Pons (tissue), 1 donor: ENCODE measurements at regions not wholly inside any gene's neighbourhood (a gene's known extent, or its start where the extent isn't known, plus 50 kb on each side); places are given as distances from the start of the nearest gene placed in this dataset.

Experiments
- DNase-seq: peaks from one replicate; pipeline ENCODE4 v3.0.0-alpha.2; 2016; ENCODE audit warnings: low spot score

DNA sequence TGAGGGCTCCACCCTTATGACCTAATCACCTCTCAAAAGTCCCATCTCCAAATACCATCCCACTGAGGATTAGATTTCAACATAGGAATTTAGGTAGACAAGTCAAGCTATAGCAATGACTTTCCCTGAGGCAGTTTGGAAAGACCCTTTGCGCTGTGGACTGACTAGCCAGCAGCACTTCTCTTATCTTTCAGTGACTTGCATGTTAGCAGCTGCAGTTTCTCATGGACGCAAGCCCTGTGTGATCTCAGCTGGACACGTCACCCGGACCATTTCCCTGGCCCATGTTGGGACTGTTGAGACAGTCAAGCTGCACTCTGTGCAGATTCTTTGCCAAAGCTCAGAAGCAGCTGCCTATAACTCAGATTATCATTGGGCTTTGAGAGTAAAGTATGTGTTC lies 408.1 kb upstream of the USP24 start:
- no peak for DNase-seq

DNA sequence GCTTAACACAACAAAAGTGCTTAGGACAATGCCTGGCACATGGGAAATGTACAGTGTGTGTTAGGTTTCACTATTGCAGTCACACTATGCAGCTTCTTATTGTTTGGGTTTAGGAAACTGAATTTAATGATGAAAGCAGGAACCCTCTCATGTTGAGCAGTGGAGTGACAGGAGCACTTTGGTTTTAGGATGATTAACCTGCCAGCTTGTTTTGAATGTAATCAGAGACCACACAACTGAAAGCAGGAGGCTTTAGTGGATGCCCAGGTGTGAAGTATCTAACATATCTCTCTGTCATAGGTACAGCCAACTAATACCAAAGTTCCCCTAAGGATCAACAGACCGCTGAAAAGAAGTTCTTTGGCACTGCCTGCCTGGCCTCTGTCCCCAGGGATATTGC lies 406.9 kb upstream of the USP24 start:
- no peak for DNase-seq

DNA sequence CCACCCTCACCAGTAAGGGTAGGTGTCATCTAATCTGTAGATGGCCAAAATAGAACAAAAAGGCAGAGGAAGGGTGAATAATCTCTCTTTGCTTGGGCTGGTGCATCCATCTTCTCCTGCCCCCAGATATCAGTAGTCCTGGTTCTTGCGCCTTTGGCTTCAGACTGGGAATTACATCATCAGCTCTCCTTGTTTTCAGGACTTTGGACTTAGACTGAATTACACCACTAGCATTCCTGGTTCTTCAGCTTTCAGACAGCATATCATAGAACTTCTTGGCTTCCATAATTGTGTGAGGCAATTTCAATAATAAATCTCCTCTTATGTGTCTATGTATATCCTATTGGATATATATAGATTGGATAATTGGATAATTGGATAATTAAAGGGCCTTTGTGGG lies 403.0 kb upstream of the USP24 start:
- DNase-seq = no peak

DNA sequence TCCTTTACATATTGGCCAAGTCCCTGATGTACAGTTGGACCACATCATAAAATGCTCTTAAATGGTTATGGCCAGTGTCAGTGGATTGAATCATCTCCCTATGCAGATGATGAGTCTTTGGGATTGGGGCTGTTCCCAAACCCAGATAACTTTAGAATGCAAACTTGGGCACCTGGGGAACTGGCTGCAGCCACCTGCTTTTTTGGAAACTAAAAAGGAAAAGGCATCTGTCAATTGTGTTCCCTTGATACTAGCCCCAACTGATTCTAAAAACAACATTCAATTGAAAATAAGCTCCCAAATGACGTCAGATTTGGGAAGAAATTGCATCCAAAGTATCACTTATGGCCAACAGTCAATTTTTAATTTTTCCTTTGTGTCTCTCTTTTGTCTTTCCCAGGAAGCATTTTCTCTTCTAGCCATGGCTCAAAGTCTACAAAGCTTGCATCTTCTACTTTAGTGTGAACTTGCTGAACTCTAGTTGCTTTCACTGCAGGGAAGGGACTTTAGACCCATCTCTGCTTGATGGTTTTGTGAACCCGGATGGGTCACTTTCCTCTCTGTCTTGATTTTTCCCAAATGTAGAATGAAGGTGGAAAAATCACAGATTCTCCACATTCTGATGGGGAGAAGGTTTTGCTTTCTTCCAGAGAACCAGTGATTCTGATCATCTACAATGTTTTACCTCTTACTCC lies 402.3 kb upstream of the USP24 start:
- no peak for DNase-seq

DNA sequence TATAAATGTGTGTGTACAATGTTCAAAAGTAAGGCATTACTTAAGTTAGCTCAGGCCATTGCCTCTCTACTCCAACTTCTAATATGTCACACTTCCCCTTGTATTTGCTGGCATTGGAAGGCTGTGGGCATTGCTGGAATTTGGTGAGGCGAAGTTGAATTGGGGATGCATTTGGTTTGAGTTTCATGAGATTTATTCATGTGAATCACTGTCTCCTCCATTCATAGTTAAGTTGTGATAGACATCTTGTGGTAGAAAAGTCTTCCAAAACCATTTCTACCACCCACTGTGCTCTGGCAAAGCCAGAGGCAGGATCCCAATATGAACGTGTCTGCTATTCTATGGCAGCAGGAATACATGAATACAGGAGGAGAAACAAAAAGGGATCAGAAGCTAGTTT lies 397.8 kb upstream of the USP24 start:
- DNase-seq = no peak

DNA sequence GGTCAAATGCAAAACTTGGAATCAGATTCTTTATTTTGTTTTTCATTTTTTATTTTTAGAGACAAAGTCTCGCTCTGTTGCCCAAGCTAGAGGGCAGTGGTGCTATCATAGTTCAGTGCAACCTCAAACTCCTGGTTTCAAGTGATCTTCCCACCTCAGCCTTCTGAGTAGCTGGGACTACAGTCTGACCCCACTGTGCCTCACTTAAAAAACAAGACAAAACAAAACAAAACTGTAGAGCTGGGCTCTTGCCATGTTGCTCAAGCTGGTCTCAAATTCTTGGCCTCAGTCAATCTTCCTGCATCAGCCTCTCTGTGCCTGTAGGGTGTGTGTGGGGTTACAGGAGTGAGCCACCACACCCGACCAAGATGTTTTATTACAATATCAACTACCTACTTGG lies 396.0 kb upstream of the USP24 start:
- no peak for DNase-seq

DNA sequence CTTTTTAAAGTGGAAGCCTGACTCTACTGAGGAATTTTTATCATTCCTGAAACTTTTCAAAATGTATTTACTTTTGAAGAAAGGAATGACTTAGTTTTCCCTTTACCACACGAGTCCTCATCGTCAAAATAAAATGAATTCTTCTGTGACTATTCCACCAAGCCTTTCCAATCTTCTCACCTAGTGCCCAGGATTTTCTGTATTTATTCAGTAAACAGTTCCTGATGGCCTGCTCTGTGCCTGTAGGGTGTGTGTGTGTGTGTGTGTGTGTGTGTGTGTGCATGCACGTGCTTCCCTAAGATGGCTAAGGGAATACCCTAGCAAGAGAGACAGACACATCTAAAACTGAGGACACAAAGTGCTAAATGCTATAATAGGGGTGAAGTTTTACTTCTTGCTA lies 395.0 kb upstream of the USP24 start:
- no peak for DNase-seq

DNA sequence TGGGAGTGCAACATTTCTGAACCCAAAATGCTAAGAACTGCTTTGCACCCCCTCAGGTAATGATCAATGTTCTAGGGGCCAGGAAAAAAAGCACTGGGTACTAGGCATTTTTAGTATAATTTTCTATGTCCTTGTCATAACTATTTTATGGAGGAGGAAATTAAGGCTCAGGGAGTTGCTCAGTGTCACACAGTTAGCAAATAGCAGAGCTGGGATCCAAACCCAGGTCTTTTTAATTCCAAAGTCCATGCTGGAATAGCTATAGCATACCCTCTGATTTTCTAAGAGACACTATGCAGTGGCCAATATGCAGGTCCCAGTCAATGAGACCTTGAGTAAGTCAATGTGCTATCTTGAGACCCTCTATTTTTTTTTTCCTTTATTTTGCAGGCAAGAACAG lies 394.5 kb upstream of the USP24 start:
- DNase-seq = no peak

DNA sequence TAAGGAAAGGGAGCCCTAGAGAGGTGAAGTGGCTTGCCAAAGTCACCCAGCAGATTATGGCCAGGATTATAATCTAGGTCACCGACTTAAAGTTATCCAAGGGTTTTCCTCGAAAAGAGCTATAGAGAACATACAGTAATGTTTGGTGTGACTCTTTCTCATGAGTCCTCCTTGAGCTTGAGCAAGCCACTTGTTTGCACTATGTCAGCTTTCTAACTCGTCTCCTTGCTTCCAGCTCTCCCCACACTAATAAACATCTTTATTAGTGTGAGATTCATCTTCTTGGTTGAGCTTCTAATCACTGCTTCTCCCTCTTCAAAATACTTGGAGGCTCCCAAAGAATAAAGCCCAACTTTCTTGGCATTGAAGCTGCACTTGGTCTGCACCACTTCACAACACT lies 390.0 kb upstream of the USP24 start:
- no peak for DNase-seq

DNA sequence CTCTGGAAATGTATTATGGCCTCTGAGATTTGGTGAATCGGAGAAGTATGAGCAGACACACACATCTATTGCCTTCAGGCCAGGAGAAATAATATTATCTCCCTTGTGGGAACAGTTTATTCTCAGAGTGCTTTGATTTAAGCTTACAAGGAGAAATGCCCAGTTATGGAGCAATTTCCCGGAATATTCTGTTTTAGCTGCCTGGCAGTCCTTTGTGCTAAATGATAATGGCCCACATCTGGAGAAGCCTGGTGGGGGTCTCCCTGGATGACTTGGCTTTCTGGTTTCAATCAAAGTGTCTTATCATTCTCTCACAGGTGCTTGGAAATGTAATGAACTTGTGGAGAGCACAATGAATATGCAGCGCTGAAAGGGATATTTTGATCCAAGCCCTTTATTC lies 389.6 kb upstream of the USP24 start:
- DNase-seq = no peak

DNA sequence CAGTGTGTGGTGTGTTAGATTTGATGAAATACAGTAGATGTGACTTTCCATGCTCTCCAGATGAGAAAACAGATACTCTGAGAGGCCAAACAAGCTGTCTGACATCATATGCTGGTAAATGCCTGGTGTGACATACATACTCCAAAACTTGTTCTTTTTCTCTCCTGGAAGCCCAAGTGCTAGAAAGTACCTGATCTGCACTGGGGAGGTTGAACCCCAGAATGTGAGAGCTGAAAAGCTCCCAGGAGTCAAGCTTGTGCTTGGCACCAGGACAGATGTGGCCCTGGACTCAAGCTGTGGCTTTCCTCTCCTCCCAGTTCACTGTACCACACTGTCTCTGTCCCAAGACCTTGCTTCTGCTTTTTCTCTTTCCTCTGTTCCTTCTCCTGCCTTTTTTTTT lies 389.0 kb upstream of the USP24 start:
- no peak for DNase-seq

DNA sequence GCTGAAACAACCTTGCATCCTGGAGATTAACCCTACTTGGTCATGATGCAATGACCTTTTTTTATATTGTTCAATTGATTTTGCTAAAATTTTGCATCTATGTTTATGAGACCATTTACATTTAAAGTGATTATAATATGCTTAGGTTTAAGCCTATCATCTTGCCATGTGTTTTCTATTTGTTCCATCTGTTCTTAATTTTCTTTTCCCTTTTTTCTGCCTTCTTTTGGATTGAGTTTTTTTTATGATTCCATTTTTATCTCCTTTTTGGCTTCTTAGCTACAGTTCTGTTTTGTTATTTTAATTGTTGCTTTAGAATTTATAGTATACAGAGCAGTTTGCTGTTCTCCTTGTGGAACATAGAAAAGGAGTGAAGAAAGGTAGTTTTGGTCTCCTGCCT lies 385.1 kb upstream of the USP24 start:
- DNase-seq = no peak

DNA sequence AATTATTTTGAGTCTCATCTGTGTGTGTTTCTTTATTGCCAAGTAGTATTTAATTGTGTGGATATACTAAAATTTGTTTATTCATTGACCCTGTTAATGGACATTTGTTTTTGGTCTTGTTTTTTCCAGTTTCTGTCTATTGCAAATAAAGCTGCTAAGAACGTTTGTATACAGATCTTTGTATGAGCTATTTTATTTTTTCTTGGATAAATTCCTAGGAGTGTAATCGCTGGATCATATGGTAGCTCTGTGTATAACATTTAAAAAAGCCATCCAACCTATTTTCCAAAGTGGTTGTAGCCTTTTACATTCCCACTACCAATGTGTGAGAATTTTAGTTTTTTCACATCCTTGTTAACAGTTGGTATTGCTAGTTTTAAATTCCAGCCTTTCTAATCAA lies 382.7 kb upstream of the USP24 start:
- DNase-seq = no peak

DNA sequence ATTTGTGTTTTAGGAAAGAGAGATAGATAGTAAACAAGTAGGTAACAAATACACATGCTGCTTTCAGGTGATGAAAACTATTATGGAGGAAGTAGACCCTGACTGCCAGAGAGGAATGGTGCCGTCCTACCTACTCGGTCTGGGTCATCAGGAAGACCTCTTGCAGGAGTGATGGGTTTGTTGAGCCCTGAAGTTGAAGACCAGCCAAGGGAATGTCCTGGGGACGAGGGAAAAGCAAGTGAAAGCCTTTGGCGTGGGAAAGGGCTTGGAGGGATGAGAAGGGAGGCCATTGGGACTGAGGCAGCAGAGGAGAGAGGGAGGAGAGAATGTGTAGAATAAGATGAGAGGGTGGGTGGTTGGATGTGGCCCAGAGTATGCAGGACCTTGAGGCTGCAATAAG lies 379.5 kb upstream of the USP24 start:
- no peak for DNase-seq

DNA sequence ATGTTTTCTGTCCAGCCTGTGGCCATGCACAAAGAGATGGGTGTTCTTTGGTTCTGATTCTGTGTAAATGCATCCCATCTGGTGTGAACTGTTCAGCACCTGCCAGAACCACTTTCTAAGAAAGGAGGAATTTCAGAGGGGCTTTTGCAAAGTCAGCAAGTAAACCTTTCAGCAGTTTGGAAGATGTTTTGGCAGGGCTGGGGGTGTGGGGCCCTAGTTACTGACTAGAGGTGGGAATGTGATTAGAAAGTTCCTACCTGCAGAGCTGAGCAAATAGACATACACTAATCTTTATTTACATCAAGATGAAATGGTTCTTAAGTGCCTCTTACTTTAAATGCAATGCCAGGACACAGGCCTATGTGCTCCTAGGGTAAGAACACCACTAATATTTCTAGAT lies 378.1 kb upstream of the USP24 start:
- DNase-seq = no peak

DNA sequence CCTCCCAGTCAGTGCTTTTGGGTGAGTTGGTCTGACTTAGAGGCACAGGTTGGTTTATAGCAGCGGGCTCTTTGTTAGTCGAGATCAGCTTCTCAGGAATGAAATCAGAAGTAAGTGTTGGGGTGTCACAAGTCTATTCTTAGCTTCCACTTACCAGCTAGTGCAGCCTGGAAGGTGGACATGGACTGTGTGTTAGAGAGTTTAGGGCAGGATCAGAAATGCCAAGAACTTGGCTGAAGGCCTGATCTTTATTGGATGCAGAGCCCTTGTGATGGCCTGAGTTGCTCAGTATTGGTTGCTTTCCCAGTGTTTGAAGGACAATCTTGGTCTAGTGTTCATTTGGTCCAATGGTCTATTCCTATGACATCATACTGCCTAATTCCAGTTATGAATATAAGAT lies 377.0 kb upstream of the USP24 start:
- DNase-seq = no peak

DNA sequence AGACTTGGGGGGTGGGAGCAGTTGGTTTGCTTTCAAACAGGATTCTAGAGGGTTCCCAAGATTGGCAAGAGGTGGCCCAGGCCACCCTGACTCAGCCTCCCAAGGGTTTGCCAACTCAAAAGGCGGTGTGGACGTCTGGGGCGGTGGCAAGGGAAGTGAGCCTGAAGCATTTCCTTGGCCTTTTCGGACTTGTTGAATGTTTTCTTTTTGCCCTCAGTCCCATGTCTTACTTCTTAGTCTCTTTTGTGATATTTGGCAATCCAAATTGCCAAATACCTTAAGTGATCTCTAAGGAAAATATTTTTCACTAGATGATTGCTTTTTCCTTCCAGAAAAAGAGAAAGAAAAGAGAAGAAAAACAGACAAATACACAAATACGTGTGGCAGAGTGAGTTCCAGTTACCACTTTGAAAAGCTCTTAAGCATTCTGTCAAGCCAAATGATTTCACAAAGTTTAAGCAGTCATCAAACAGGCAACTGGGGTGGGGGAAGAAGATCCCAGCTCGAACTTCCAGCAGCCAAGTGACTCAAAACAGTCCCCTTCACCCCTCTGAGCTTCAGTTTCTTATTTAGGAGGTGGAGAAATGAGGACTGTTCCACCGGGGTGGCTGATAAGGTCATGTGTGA lies 374.6 kb upstream of the USP24 start:
- DNase-seq = no peak

DNA sequence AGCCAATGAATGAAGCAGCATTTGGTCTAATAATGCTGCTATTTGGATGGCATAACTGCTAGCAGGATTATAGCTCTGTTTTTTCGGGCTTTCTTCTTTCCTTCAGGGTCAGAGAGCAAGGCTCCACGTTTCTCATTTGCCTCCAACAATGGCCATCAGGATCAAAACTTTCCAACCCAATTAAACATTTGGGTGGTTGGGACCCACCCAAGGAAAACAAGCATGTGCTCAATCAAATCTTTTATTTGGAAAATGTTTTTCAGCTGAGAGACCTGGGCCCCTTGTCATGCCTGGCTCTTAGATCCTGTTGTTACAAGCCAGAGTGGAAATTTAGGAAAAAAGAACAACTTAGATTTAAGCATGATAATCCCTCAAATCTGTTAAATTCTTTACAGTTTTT lies 373.1 kb upstream of the USP24 start:
- no peak for DNase-seq

DNA sequence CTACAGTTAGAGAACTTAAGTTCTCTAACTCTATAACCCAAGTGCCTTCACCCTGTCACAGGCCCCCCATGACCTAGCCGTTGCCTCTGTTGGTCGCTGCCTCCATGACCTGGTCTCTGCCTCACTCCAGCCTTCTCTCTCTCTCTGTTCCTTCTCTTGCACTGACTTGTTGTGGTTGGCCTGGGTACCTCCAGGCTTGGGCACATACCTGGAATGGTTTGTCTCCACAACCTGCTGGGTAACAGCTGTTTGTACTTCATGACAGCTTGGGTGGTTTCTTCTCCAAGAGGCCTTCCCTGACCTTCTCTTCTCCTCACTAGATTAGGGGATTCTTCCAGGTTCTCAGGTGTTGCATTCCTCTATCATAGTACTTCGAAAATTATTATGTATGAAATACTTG lies 371.6 kb upstream of the USP24 start:
- no peak for DNase-seq

DNA sequence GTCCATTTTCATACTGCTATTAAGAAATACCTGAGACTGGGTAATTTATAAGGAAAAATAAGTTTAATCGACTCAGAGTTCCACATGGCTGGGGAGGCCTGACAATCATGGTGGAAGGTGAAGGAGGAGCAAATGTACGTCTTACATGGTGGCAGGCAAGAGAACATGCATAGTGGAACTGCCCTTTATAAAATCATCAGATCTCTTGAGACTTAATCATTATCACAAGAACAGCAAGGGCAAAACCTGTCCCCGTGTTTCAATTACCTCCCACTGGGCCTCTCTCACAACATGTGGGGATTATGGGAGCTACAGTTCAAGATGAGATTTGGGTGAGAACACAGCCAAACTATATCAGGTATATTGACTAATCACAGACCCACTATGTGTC lies 370.2 kb upstream of the USP24 start:
- DNase-seq = no peak

DNA sequence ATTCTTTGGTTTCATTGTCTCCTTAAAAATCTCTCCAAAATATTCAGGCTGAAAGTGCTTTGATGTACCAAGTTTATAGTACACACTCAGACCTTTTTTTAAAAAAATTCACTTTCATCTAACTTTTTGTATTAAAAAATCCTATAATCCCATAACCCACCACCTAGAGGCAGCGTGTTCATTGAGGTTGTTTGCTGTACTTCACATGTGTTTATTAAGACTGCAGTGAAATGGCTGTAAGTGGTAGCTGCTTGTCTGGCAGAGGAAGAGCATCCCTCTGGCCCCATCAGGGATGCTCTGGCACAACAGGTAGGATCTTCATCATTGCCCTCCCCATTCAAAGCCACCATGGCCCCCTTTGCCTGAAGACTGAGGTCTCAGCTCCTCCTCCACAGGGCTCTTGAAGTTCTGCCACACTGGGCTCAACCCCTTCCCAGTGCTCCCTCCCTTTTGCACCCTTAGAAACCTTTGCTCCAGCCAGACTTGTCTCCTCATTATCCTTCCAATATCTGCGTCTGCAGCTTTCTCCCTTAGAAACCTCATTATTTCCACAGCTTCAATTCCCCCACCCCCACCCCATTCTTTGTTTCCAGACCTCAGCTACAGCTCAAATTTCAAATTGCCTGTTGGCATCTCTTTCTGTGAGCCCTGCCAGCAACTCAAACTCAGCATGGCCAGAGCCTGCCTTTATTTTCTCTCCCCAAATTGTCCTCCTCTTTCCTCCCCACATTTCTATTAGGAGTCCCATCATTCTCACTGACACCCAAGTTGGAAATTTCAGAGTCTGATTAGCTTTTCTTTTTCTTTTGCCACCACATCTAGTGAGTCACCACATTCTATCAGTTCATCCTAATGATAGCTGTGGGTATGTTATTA lies 369.6 kb upstream of the USP24 start:
- DNase-seq = peak; percentile 33

DNA sequence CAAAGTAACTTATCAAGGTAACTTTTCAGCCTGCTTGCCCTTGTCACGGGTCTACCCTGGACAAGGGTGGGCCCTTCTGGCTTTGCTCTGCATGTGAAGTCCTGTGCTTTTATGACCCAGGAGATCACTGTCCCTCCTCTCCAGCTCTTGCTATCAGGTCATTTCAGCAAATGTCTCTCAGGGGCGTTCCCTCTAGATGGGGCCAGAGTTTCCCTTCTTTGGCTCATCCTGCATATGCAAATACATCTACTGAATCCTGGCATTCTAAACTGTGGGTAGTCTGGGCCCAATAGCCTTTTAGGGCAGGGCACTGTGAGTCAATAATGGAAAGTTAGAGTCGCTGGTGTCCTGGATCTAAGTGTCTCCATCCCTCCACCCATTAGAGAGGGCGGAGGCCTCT lies 366.9 kb upstream of the USP24 start:
- DNase-seq = no peak

DNA sequence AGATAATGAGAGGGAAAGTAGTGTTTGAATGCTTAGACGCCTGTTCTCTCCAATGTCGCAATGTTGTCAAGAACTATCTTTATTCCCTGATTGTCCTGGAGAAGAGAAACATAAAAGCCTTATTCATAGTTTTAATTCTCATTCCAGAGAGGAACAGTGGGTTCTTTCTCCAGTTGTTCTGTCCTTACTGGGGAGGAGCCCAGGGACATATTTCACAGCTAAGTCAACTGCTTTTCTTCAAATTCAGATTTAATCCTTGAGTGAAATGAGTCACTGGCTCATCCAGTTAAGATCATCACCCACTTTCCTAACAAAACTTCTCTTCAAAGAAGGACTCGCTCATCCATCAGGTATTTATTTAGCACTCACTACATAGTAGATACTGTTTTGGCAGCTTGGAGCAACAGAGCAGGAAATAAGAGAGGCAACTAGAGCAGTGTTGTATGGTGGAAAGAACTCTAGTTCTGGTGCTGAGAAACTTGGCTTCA lies 365.7 kb upstream of the USP24 start:
- DNase-seq = peak; percentile 73
